SK-N-SH treated with all-trans-retinoic acid at 6 μM for 48 hours (cell line): ENCODE measurements at regions not wholly inside any gene's neighbourhood (a gene's known extent, or its start where the extent isn't known, plus 50 kb on each side); places are given as distances from the start of the nearest gene placed in this dataset.

ENCODE experiments used
- ATAC-seq: fragments of 200-7000 bp; cut with Tn5 transposase; 3 replicates; pipeline ENCODE4 v1.9.1; 2020; ENCODE audit warnings: mild to moderate bottlenecking, moderate library complexity
- ARNTL ChIP-seq: fragments of 450-650 bp; formaldehyde crosslinking; IDR thresholded peaks from 2 replicates; pipeline ENCODE4 v1.5.0; 2020; ENCODE audit warnings: low read depth, mild to moderate bottlenecking, moderate library complexity, borderline replicate concordance
- BACH2 ChIP-seq: fragments of 250-450 bp; sonication (Bioruptor Pico); IDR thresholded peaks from 2 replicates; pipeline ENCODE4 v1.9.0; 2021; ENCODE audit warnings: mild to moderate bottlenecking, borderline replicate concordance
- CREB5 ChIP-seq: fragments of 250-450 bp; sonication (Bioruptor Pico); IDR thresholded peaks from 2 replicates; pipeline ENCODE4 v1.5.1; 2020; ENCODE audit warnings: low read depth, mild to moderate bottlenecking, moderate library complexity
- CSDC2 ChIP-seq: fragments of 250-450 bp; sonication (Bioruptor Pico); IDR thresholded peaks from 2 replicates; pipeline ENCODE4 v1.5.0; 2020; ENCODE audit warnings: mild to moderate bottlenecking, moderate library complexity
- CSRNP3 ChIP-seq: fragments of 250-450 bp; sonication (Bioruptor Pico); IDR thresholded peaks from 2 replicates; pipeline ENCODE4 v1.5.1; 2021; ENCODE audit warnings: mild to moderate bottlenecking, moderate library complexity
- ESRRG ChIP-seq: fragments of 250-450 bp; sonication (Bioruptor Pico); IDR thresholded peaks from 2 replicates; pipeline ENCODE4 v1.6.1; 2021; ENCODE audit warnings: mild to moderate bottlenecking
- GLIS3 ChIP-seq: fragments of 250-450 bp; sonication (Bioruptor Pico); IDR thresholded peaks from 2 replicates; pipeline ENCODE4 v1.5.0; 2020; ENCODE audit warnings: mild to moderate bottlenecking, moderate library complexity
- ISL1 ChIP-seq: fragments of 250-450 bp; sonication (Bioruptor Pico); IDR thresholded peaks from 2 replicates; pipeline ENCODE4 v2.1.2; 2022; ENCODE audit warnings: mild to moderate bottlenecking, moderate library complexity
- OSR1 ChIP-seq: fragments of 250-450 bp; sonication (Bioruptor Pico); IDR thresholded peaks from 2 replicates; pipeline ENCODE4 v1.8.0; 2022; ENCODE audit warnings: moderate library complexity, mild to moderate bottlenecking, inconsistent platforms
- PATZ1 ChIP-seq: fragments of 250-450 bp; sonication (Bioruptor Pico); IDR thresholded peaks from 2 replicates; pipeline ENCODE4 v1.8.0; 2020; ENCODE audit warnings: mild to moderate bottlenecking, moderate library complexity, borderline replicate concordance
- POU6F1 ChIP-seq: fragments of 250-450 bp; sonication (Bioruptor Pico); IDR thresholded peaks from 2 replicates; pipeline ENCODE4 v1.8.0; 2021; ENCODE audit warnings: low read depth, mild to moderate bottlenecking, moderate library complexity, borderline replicate concordance
- PPARA ChIP-seq: fragments of 250-450 bp; sonication (Bioruptor Pico); IDR thresholded peaks from 2 replicates; pipeline ENCODE4 v1.5.0; 2020; ENCODE audit warnings: mild to moderate bottlenecking, borderline replicate concordance
- RARB ChIP-seq: fragments of 250-450 bp; sonication (Bioruptor Pico); IDR thresholded peaks from 2 replicates; pipeline ENCODE4 v1.8.0; 2021; ENCODE audit warnings: mild to moderate bottlenecking, moderate library complexity
- SNAI2 ChIP-seq: fragments of 250-450 bp; sonication (Bioruptor Pico); IDR thresholded peaks from 2 replicates; pipeline ENCODE4 v1.5.0; 2020; ENCODE audit warnings: mild to moderate bottlenecking, moderate library complexity
- TOX ChIP-seq: fragments of 250-450 bp; sonication (Bioruptor Pico); IDR thresholded peaks from 2 replicates; pipeline ENCODE4 v1.8.0; 2021; ENCODE audit warnings: mild to moderate bottlenecking, moderate library complexity, borderline replicate concordance
- TSHZ2 ChIP-seq: fragments of 250-450 bp; sonication (Bioruptor Pico); IDR thresholded peaks from 2 replicates; pipeline ENCODE4 v1.5.0; 2020; ENCODE audit warnings: mild to moderate bottlenecking, moderate library complexity
- ZC3H10 ChIP-seq: fragments of 250-450 bp; sonication (Bioruptor Pico); IDR thresholded peaks from 2 replicates; pipeline ENCODE4 v1.5.1; 2021; ENCODE audit warnings: mild to moderate bottlenecking, moderate library complexity
- ZFP3 ChIP-seq: fragments of 250-450 bp; sonication (Bioruptor Pico); IDR thresholded peaks from 2 replicates; pipeline ENCODE4 v1.5.0; 2020; ENCODE audit warnings: mild to moderate bottlenecking, moderate library complexity
- ZFP30 ChIP-seq: fragments of 450-650 bp; formaldehyde crosslinking; IDR thresholded peaks from 2 replicates; pipeline ENCODE4 v1.5.0; 2022; ENCODE audit warnings: mild to moderate bottlenecking, moderate library complexity
- ZNF565 ChIP-seq: fragments of 450-650 bp; formaldehyde crosslinking; conservative IDR thresholded peaks from 2 replicates; pipeline ENCODE4 v1.5.0; 2020; ENCODE audit warnings: low read depth, mild to moderate bottlenecking, moderate library complexity
- ZNF70 ChIP-seq: fragments of 450-650 bp; formaldehyde crosslinking; IDR thresholded peaks from 2 replicates; pipeline ENCODE4 v1.5.0; 2020; ENCODE audit warnings: mild to moderate bottlenecking, moderate library complexity
- ZNF8 ChIP-seq: fragments of 450-650 bp; formaldehyde crosslinking; IDR thresholded peaks from 2 replicates; pipeline ENCODE4 v1.5.0; 2020; ENCODE audit warnings: mild to moderate bottlenecking, moderate library complexity

GRCh38 chrX:45508454-45508853, 307.8 kb upstream of the DIPK2B start:
- TF ChIP-seq ESRRG (CRISPR knock-in tag) (no peak), POU6F1 (CRISPR knock-in tag) (no peak), ZFP30 (no peak), CSDC2 (no peak), ARNTL (no peak), RARB (no peak), ZNF8 (CRISPR knock-in tag) (no peak), ZC3H10 (no peak), SNAI2 (CRISPR knock-in tag) (no peak), PPARA (CRISPR knock-in tag) (no peak), CREB5 (CRISPR knock-in tag) (no peak), TSHZ2 (CRISPR knock-in tag) (no peak), ZNF565 (CRISPR knock-in tag) (no peak), ISL1 (no peak), BACH2 (CRISPR knock-in tag) (no peak), TOX (no peak)
- no peak for ATAC-seq

GRCh38 chrX:45506149-45506730, 305.6 kb upstream of the DIPK2B start:
- TF ChIP-seq ZFP3 (no peak), RARB (no peak), ZFP30 (no peak), OSR1 (CRISPR knock-in tag) (no peak), PPARA (CRISPR knock-in tag) (no peak), BACH2 (CRISPR knock-in tag) (no peak), POU6F1 (CRISPR knock-in tag) (no peak), ESRRG (CRISPR knock-in tag) (no peak), ZNF70 (CRISPR knock-in tag) (no peak), TOX (no peak), GLIS3 (CRISPR knock-in tag) (no peak), ARNTL (no peak), ZNF565 (CRISPR knock-in tag) (no peak), ZC3H10 (no peak), CSRNP3 (CRISPR knock-in tag) (no peak)

GRCh38 chrX:45505214-45505613, 304.5 kb upstream of the DIPK2B start:
- ATAC-seq = no peak
- TF ChIP-seq TOX (no peak), ZC3H10 (no peak), PATZ1 (CRISPR knock-in tag) (no peak), TSHZ2 (CRISPR knock-in tag) (no peak), ISL1 (no peak), CSRNP3 (CRISPR knock-in tag) (no peak), GLIS3 (CRISPR knock-in tag) (no peak)

More at GRCh38 chrX:45506149-45506730, 305.6 kb upstream of the DIPK2B start:
- ATAC-seq = peak; percentile 54
